ENCODE measurements at regions not wholly inside any gene's neighbourhood (a gene's known extent, or its start where the extent isn't known, plus 50 kb on each side); places are given as distances from the start of the nearest gene placed in this dataset.

- TF ChIP-seq TAF1 (conservative IDR thresholded peaks at IDR 0.05) (no peak), YY1 (IDR thresholded peaks at IDR 0.05) (no peak), GABPA (IDR thresholded peaks at IDR 0.05 in 1 of 2, conservative IDR thresholded peaks at IDR 0.05 in 1 of 2) (no peak), HNF4G (IDR thresholded peaks at IDR 0.05) (no peak), RXRA (IDR thresholded peaks at IDR 0.05) (no peak), FOXA1 (IDR thresholded peaks at IDR 0.05) (no peak), CTCF (IDR thresholded peaks at IDR 0.05; ENCODE audit: low read depth, low read length, missing input control) (no peak), MAX (IDR thresholded peaks at IDR 0.05) (no peak), FOXA2 (IDR thresholded peaks at IDR 0.05) (no peak), SP1 (IDR thresholded peaks at IDR 0.05) (no peak), ZBTB33 (IDR thresholded peaks at IDR 0.05) (no peak), ATF3 (IDR thresholded peaks at IDR 0.05) (no peak)
- Histone ChIP-seq H3K9me3 (ENCODE audit: control insufficient read depth in 4 of 4, low read length in 3 of 4) (peaks cover 0 to 9% (median 1%) of the 10 kb centered on the region in 4 donors), H3K4me1 (ENCODE audit: control insufficient read depth in 4 of 4, insufficient read depth in 4 of 4, low read length in 3 of 4) (no peaks in the 10 kb centered on the region), H3K27ac (ENCODE audit: low read depth in 1 of 2, low read length in 2 of 2) (no peak overlapping the region), H3K4me3 (ENCODE audit: low read depth in 1 of 3, low read length in 3 of 3) (no peak overlapping the region), H3K36me3 (ENCODE audit: control insufficient read depth in 4 of 4, insufficient read depth in 3 of 4, low read depth in 1 of 4, low read length in 3 of 4) (peaks cover 0 to under 1% (median 0%) of the 10 kb centered on the region in 4 donors), H3K27me3 (ENCODE audit: control insufficient read depth in 4 of 4, insufficient read depth in 4 of 4, low read length in 3 of 4) (no peaks in the 10 kb centered on the region), H3K9ac (ENCODE audit: low read depth in 1 of 2, low read length in 2 of 2) (no peak overlapping the region)
- WGBS: 79% methylated on average over 3 of the region's 3 CpGs
- no peak for DNase-seq (ENCODE audit: low spot score)
These were observed 91.8 kb upstream of the LARP1 start for GRCh38 chr5:154663424-154663823.

GRCh38 chr5:154654486-154655371 is 100.4 kb upstream of the LARP1 start:
- no peaks in the 10 kb centered on the region for H3K9me3 ChIP-seq (ENCODE audit: control insufficient read depth in 4 of 4, low read length in 3 of 4)
- 54% methylated on average over 13 of the region's 13 CpGs for WGBS
- DNase-seq (ENCODE audit: low spot score): peak; percentile 46
- H3K27me3 ChIP-seq (ENCODE audit: control insufficient read depth in 4 of 4, insufficient read depth in 4 of 4, low read length in 3 of 4): no peaks in the 10 kb centered on the region
- peak overlapping the region in 1 of 3 donors; percentile 19 for H3K4me3 ChIP-seq (ENCODE audit: low read depth in 1 of 3, low read length in 3 of 3)
- H3K36me3 ChIP-seq (ENCODE audit: control insufficient read depth in 4 of 4, insufficient read depth in 3 of 4, low read depth in 1 of 4, low read length in 3 of 4): no peaks in the 10 kb centered on the region
- peaks cover 9 to 22% (median 20%) of the 10 kb centered on the region in 4 donors for H3K4me1 ChIP-seq (ENCODE audit: control insufficient read depth in 4 of 4, insufficient read depth in 4 of 4, low read length in 3 of 4)
- peak overlapping the region; percentile 20 to 34 for H3K9ac ChIP-seq (ENCODE audit: low read depth in 1 of 2, low read length in 2 of 2)
- TF ChIP-seq RAD21 (IDR thresholded peaks at IDR 0.05) (peak in 1 of 2 donors; percentile 7), JUND (IDR thresholded peaks at IDR 0.05) (no peak)
- H3K27ac ChIP-seq (ENCODE audit: low read depth in 1 of 2, low read length in 2 of 2): peak overlapping the region; percentile 3 to 43

Data from liver (tissue), 8 donors.